ENCODE measurements at regions not wholly inside any gene's neighbourhood (a gene's known extent, or its start where the extent isn't known, plus 50 kb on each side); places are given as distances from the start of the nearest gene placed in this dataset.

DNA sequence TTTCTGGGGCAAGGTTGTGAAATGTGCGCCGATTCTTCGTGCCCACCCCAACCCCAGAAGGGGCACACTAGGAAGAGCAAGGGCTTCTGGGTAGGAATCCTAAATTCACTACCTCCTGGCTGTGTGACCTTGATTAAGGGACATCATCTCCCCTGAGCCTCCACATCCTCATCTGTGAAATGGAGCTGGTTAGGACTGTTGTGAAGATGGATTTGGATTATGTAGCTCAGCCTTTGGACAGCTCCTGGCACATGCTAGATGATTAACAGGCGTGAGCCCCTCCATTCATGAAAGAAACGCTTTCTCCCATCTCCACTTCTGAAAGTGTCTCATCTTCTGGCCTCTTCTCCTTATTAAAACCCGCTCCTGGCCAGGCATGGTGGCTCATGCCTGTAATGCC is 65.3 kb upstream of the TMEM97 start:
- no peaks in the 10 kb centered on the region for H3K4me1 ChIP-seq (ENCODE audit: control insufficient read depth, insufficient read depth, low read length)
- no peak overlapping the region for H2AFZ ChIP-seq (replicated peaks; ENCODE audit: low read length, poor library complexity)
- H3K27ac ChIP-seq (ENCODE audit: insufficient read depth, low read length) = no peak overlapping the region
- no peak overlapping the region for H3K4me3 ChIP-seq (ENCODE audit: insufficient read depth, low read depth, low read length)
- H2BK15ac ChIP-seq (ENCODE audit: low read depth, low read length) = no peak overlapping the region
- DNase-seq (no peak), ATAC-seq (ENCODE audit: low read depth) (no peak)
- H4K20me1 ChIP-seq (ENCODE audit: insufficient read depth, low read length) = no peaks in the 10 kb centered on the region
- no peaks in the 10 kb centered on the region for H3K79me1 ChIP-seq (ENCODE audit: low read depth in 1 of 2, low read length in 2 of 2)
- H4K5ac ChIP-seq (ENCODE audit: low read depth, low read length) = no peak overlapping the region
- no peak overlapping the region for H3K14ac ChIP-seq (replicated peaks; ENCODE audit: low read depth, low read length)
- no peaks in the 10 kb centered on the region for H3K36me3 ChIP-seq (ENCODE audit: control insufficient read depth, insufficient read depth, low read length)
- no peak overlapping the region for H3K4me2 ChIP-seq (ENCODE audit: low read depth, low read length)
- H3K23ac ChIP-seq (ENCODE audit: low read depth, low read length) = no peak overlapping the region
- no peak overlapping the region for H2BK5ac ChIP-seq (ENCODE audit: low read depth, low read length, poor library complexity, severe bottlenecking)
- intact Hi-C loops (cut with micrococcal nuclease) = loop anchor here (5.0 kb wide), 1 partner anchor 79 kb away; no protein-coding TSS in a partner anchor
- no CpG with 5 or more reads among the region's 6 CpGs for WGBS, 2 experiments (ENCODE audit: extremely low coverage in 2 of 2, insufficient read length in 1 of 2)
- no peak overlapping the region for H3K4ac ChIP-seq (ENCODE audit: low read depth, low read length)
- H2AK9ac ChIP-seq (replicated peaks; ENCODE audit: low read depth, low read length, poor library complexity) = peak overlapping the region; percentile 42
- dilution Hi-C loops (cut with HindIII; ENCODE audit: low sequenced_read_pairs, unreplicated experiment) = no loop called here
- H4K8ac ChIP-seq (ENCODE audit: low read depth in 2 of 2, low read length in 2 of 2) = no peak overlapping the region
- H3K18ac ChIP-seq (ENCODE audit: low read depth, low read length) = no peak overlapping the region
- in situ Hi-C loops (cut with MboI; ENCODE audit: low sequenced_read_pairs) = no loop called here
- ChIA-PET POLR2A (ENCODE audit: unreplicated experiment) (no interaction called here), CTCF (no interaction called here)
- BruUV-seq (replicated peaks) = no TSS peak
- H2BK20ac ChIP-seq (ENCODE audit: low read depth, low read length) = no peak overlapping the region
- H3K9ac ChIP-seq (ENCODE audit: low read depth, low read length) = no peak overlapping the region
- no peak overlapping the region for H4K91ac ChIP-seq (ENCODE audit: insufficient read depth, low read depth, low read length)
- no peak overlapping the region for H2AK5ac ChIP-seq (ENCODE audit: low read depth, low read length)
- no peaks in the 10 kb centered on the region for H3K9me3 ChIP-seq (ENCODE audit: control insufficient read depth, insufficient read depth, low read length)
- H2BK120ac ChIP-seq (ENCODE audit: low read depth, low read length) = no peak overlapping the region
- no peak overlapping the region for H3K56ac ChIP-seq (ENCODE audit: extremely low read depth, insufficient read depth, low read length)
- H3K27me3 ChIP-seq (ENCODE audit: control insufficient read depth, insufficient read depth, low read length) = peaks cover 23% of the 10 kb centered on the region
- no peak for TF ChIP-seq NFE2L2 (IDR thresholded peaks at IDR 0.05; ENCODE audit: low read depth, low read length)
- TF ChIP-seq CHD1 (IDR thresholded peaks at IDR 0.05; ENCODE audit: low read depth, low read length) = no peak
- no peak for TF ChIP-seq RAD21 (IDR thresholded peaks at IDR 0.05; ENCODE audit: low read length)
- no peak for TF ChIP-seq POLR2A (IDR thresholded peaks at IDR 0.05; ENCODE audit: low read depth, low read length)
- no peak for TF ChIP-seq BHLHE40 (IDR thresholded peaks at IDR 0.05; ENCODE audit: low read depth, low read length)
- TF ChIP-seq MXI1 (IDR thresholded peaks at IDR 0.05; ENCODE audit: borderline replicate concordance, low read depth, low read length) = no peak
- no peak for TF ChIP-seq FOS (IDR thresholded peaks at IDR 0.05; ENCODE audit: low read depth, low read length)
- TF ChIP-seq RCOR1 (IDR thresholded peaks at IDR 0.05; ENCODE audit: insufficient replicate concordance, low read length) = no peak
- no peak for TF ChIP-seq MAFK (IDR thresholded peaks at IDR 0.05; ENCODE audit: low read depth, low read length)
- no peak for TF ChIP-seq MAZ (IDR thresholded peaks at IDR 0.05; ENCODE audit: borderline replicate concordance, low read depth, low read length)
- H3K9me1 ChIP-seq (ENCODE audit: insufficient read depth, low read length) = no peaks in the 10 kb centered on the region
